H1 (cell line): ENCODE measurements at regions not wholly inside any gene's neighbourhood (a gene's known extent, or its start where the extent isn't known, plus 50 kb on each side); places are given as distances from the start of the nearest gene placed in this dataset.
"Not testable (repeated sequence)": the region's sequence is repeated elsewhere in the genome, so short reads cannot be mapped to it uniquely, and the experiment has no call there.

Experiments
- CTCF ChIA-PET: fragments of 300-600 bp; sonication (Branson Sonifier 250); formaldehyde crosslinking; loops from one replicate; lab custom pipeline; 2021; ENCODE audit not compliant: partially characterized antibody; lab: Charles Lee
- POLR2A ChIA-PET: fragments of 300-600 bp; sonication (Branson Sonifier 250); formaldehyde crosslinking; loops from one replicate; lab custom pipeline; 2021; ENCODE audit warnings: inconsistent platforms; ENCODE audit not compliant: partially characterized antibody; lab: Charles Lee
- DNase-seq, 2 experiments: peaks; one replicate each; pipeline versions ENCODE4 v3.0.0 to v3.0.0-alpha.2; 2010 to 2022; ENCODE audit warnings: low spot score in 2 of 2, low read depth in 1 of 2, mixed read lengths in 1 of 2
- FAIRE-seq: peaks from 2 replicates; lab custom pipeline; 2011; peaks lifted over from hg19 to GRCh38; lab: Jason Lieb, UNC
- H2AFZ ChIP-seq: 2 replicates; pipeline ENCODE4 v1.8.1; 2012; ENCODE audit warnings: low read length, inconsistent platforms
- H2AK5ac ChIP-seq: 2 replicates; pipeline ENCODE4 v1.6.1; 2013; ENCODE audit warnings: low read depth, low read length
- H2BK120ac ChIP-seq: replicated peaks from 2 replicates; pipeline ENCODE3; 2013; ENCODE audit warnings: low read depth, low read length, inconsistent platforms
- H2BK12ac ChIP-seq: 2 replicates; pipeline ENCODE4 v1.6.1; 2013; ENCODE audit warnings: low read depth, low read length
- H2BK15ac ChIP-seq: 2 replicates; pipeline ENCODE4 v1.6.1; 2013; ENCODE audit warnings: low read length
- H2BK20ac ChIP-seq: 2 replicates; pipeline ENCODE4 v1.6.1; 2013; ENCODE audit warnings: low read length
- H2BK5ac ChIP-seq: 2 replicates; pipeline ENCODE4 v1.6.1; 2013; ENCODE audit warnings: low read depth, low read length
- H3K14ac ChIP-seq: 2 replicates; pipeline ENCODE4 v1.6.1; 2013; ENCODE audit warnings: inconsistent platforms; ENCODE audit not compliant: insufficient read length
- H3K18ac ChIP-seq: 2 replicates; pipeline ENCODE4 v1.6.1; 2013; ENCODE audit warnings: low read length; ENCODE audit errors: extremely low read depth
- H3K23ac ChIP-seq: 2 replicates; pipeline ENCODE4 v1.6.1; 2013; ENCODE audit warnings: inconsistent platforms; ENCODE audit not compliant: insufficient read length
- H3K23me2 ChIP-seq: 2 replicates; pipeline ENCODE4 v1.6.1; 2013; ENCODE audit warnings: low read depth, low read length
- H3K27ac ChIP-seq: 2 replicates; pipeline ENCODE4 v1.6.1; 2011; ENCODE audit warnings: low read depth, low read length, inconsistent platforms
- H3K27me3 ChIP-seq, 4 experiments: replicated peaks in 1 of 4; 1 replicate in 1 of 4; 2 replicates in 3 of 4; pipeline versions ENCODE4 v1.6.1 to v1.8.1; 2011 to 2013; ENCODE audit warnings: low read length in 3 of 4, mild to moderate bottlenecking in 3 of 4, inconsistent platforms in 2 of 4, mixed read lengths in 2 of 4, moderate library complexity in 1 of 4; ENCODE audit not compliant: control insufficient read depth in 3 of 4, insufficient read depth in 3 of 4; ENCODE audit errors: extremely low read depth in 1 of 4
- H3K36me3 ChIP-seq, 4 experiments: 2 replicates each; pipeline versions ENCODE4 v1.6.1 to v1.8.1; 2011 to 2013; ENCODE audit warnings: mild to moderate bottlenecking in 4 of 4, low read length in 3 of 4, moderate library complexity in 2 of 4, control low read depth in 1 of 4, inconsistent platforms in 1 of 4; ENCODE audit not compliant: insufficient read depth in 4 of 4, control insufficient read depth in 2 of 4
- H3K4ac ChIP-seq: replicated peaks from 2 replicates; pipeline ENCODE3; 2013; ENCODE audit warnings: low read length, low read depth, mixed read lengths, inconsistent platforms; ENCODE audit not compliant: insufficient read length
- H3K4me1 ChIP-seq, 4 experiments: replicated peaks in 1 of 4; 1 replicate in 1 of 4; 2 replicates in 3 of 4; pipeline versions ENCODE4 v1.6.1 to v1.8.1; 2011 to 2013; ENCODE audit warnings: low read length in 3 of 4, inconsistent platforms in 2 of 4, mixed read lengths in 1 of 4; ENCODE audit not compliant: insufficient read depth in 4 of 4, control insufficient read depth in 3 of 4
- H3K4me2 ChIP-seq, 2 experiments: 2 replicates each; pipeline versions ENCODE4 v1.6.1 to v1.8.1; 2011 to 2013; ENCODE audit warnings: low read depth in 2 of 2, low read length in 2 of 2, control low read depth in 1 of 2, inconsistent platforms in 1 of 2, mild to moderate bottlenecking in 1 of 2; ENCODE audit not compliant: insufficient read depth in 1 of 2
- H3K4me3 ChIP-seq, 4 experiments: fragments of 200-600, 300-600 bp in 1 of 4; sonication (generic), shearing (Covaris generic), sonication (Bioruptor Twin) in 1 of 4; 2 replicates each; pipeline versions ENCODE4 v1.5.1 to v1.8.1; 2011 to 2016; ENCODE audit warnings: low read length in 4 of 4, low read depth in 3 of 4, control low read depth in 2 of 4, inconsistent platforms in 2 of 4, mild to moderate bottlenecking in 2 of 4, mixed read lengths in 1 of 4, moderate library complexity in 1 of 4; ENCODE audit not compliant: insufficient read depth in 2 of 4; ENCODE audit errors: extremely low read depth in 1 of 4
- H3K56ac ChIP-seq: replicated peaks from 2 replicates; pipeline ENCODE3; 2013; ENCODE audit warnings: low read depth, mild to moderate bottlenecking, mixed read lengths, low read length, inconsistent platforms; ENCODE audit not compliant: insufficient read length
- H3K79me1 ChIP-seq: 2 replicates; pipeline ENCODE4 v1.6.1; 2013; ENCODE audit warnings: low read depth, low read length, control low read depth
- H3K79me2 ChIP-seq, 2 experiments: 2 replicates each; pipeline versions ENCODE4 v1.6.1 to v1.8.1; 2012 to 2013; ENCODE audit warnings: low read length in 2 of 2, mild to moderate bottlenecking in 2 of 2, inconsistent platforms in 1 of 2; ENCODE audit not compliant: insufficient read depth in 2 of 2, control insufficient read depth in 1 of 2
- H3K9ac ChIP-seq, 4 experiments: replicated peaks in 1 of 4; 1 replicate in 1 of 4; 2 replicates in 3 of 4; pipeline versions ENCODE4 v1.6.1 to v1.8.1; 2011 to 2013; ENCODE audit warnings: low read depth in 3 of 4, low read length in 3 of 4, control low read depth in 2 of 4, mild to moderate bottlenecking in 2 of 4, moderate library complexity in 2 of 4, inconsistent platforms in 1 of 4; ENCODE audit errors: extremely low read depth in 1 of 4
- H3K9me3 ChIP-seq, 2 experiments: 2 replicates each; pipeline versions ENCODE4 v1.6.1 to v1.8.1; 2012 to 2013; ENCODE audit warnings: mild to moderate bottlenecking in 2 of 2, moderate library complexity in 2 of 2, control low read depth in 1 of 2, inconsistent platforms in 1 of 2, low read depth in 1 of 2, low read length in 1 of 2, mixed read lengths in 1 of 2; ENCODE audit not compliant: insufficient read depth in 2 of 2
- H4K20me1 ChIP-seq, 2 experiments: replicated peaks in 1 of 2; 2 replicates each; pipeline versions ENCODE3 to v1.8.1; 2011 to 2013; ENCODE audit warnings: inconsistent platforms in 2 of 2, low read length in 2 of 2, mild to moderate bottlenecking in 1 of 2; ENCODE audit not compliant: insufficient read depth in 2 of 2, control insufficient read depth in 1 of 2
- H4K5ac ChIP-seq: 2 replicates; pipeline ENCODE4 v1.6.1; 2013; ENCODE audit warnings: low read length, low read depth, mixed read lengths, inconsistent platforms; ENCODE audit not compliant: insufficient read length
- H4K8ac ChIP-seq: 2 replicates; pipeline ENCODE4 v1.8.0; 2013; ENCODE audit warnings: mild to moderate bottlenecking, moderate library complexity, low read length, inconsistent platforms; ENCODE audit not compliant: insufficient read depth; ENCODE audit errors: extremely low read depth
- H4K91ac ChIP-seq: replicated peaks from 2 replicates; pipeline ENCODE3; 2013; ENCODE audit warnings: low read length, mixed read lengths, inconsistent platforms; ENCODE audit not compliant: insufficient read length
- WGBS, 2 experiments: shearing (Covaris generic) in 1 of 2; methylation state at CpG; one replicate each; pipeline versions ENCODE4 v1.1.6 to v1.1.7; 2013 to 2015; ENCODE audit warnings: low lambda C conversion rate in 2 of 2, mixed read lengths in 2 of 2, inconsistent platforms in 1 of 2, low coverage in 1 of 2, missing lambda C conversion rate in 1 of 2; ENCODE audit not compliant: insufficient replicate concordance in 2 of 2, insufficient coverage in 1 of 2, insufficient read length in 1 of 2; ENCODE audit errors: extremely low coverage in 1 of 2, missing lambda C conversion rate in 1 of 2; 5-methylcytosine and 5-hydroxymethylcytosine counted together

DNA sequence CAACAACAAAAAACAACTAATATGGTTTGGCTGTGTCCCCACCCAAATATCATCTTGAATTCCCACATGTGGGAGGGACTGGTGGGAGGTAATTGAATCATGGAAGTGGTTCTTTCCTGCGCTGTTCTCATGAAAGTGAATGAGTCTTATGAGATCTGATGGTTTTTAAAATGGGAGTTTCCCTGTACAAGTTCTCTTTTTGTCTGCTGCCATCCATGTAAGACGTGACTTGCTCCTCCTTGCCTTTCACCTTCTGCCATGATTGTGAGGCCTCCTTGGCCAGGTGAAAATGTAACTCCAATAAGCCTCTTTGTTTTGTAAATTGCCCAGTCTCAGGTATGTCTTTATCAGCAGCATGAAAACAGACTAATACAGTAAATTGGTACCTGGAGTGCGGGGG, 183.5 kb upstream of the BANK1 start:
- H3K56ac ChIP-seq, H3K79me2 ChIP-seq, H2BK15ac ChIP-seq, H3K14ac ChIP-seq, H3K9ac ChIP-seq, H3K18ac ChIP-seq, H2BK5ac ChIP-seq, H3K27me3 ChIP-seq, POLR2A ChIA-PET, H4K91ac ChIP-seq, H3K27ac ChIP-seq, FAIRE-seq, H2AFZ ChIP-seq, H2BK12ac ChIP-seq, H3K4me3 ChIP-seq, H2AK5ac ChIP-seq, H3K23ac ChIP-seq, H3K36me3 ChIP-seq, H4K20me1 ChIP-seq, H3K79me1 ChIP-seq, H3K4ac ChIP-seq, H3K4me1 ChIP-seq, H4K5ac ChIP-seq, H2BK120ac ChIP-seq, H2BK20ac ChIP-seq, H4K8ac ChIP-seq, DNase-seq, H3K9me3 ChIP-seq, H3K23me2 ChIP-seq, H3K4me2 ChIP-seq: not testable (repeated sequence)
- WGBS, 2 experiments, result 94% methylated on average over 3 of the region's 3 CpGs; no CpG with 5 or more reads in 1 of the 2 experiments
- CTCF ChIA-PET, result interaction anchor here (0.7 to 1.1 kb wide), 2 partner anchors 10 to 269 kb away, joined by 3 read pairs; no protein-coding TSS in a partner anchor
